PC-3 (cell line): ENCODE measurements at regions not wholly inside any gene's neighbourhood (a gene's known extent, or its start where the extent isn't known, plus 50 kb on each side); places are given as distances from the start of the nearest gene placed in this dataset.

Experiments
- EZH2 ChIP-seq: fragments of 300-600 bp; sonication (generic); IDR thresholded peaks from one replicate; pipeline ENCODE4 v1.6.1; 2017; ENCODE audit warnings: antibody characterized with exemption, mild to moderate bottlenecking, low read length; ENCODE audit not compliant: unreplicated experiment
- EZH2phosphoT487 ChIP-seq: fragments of 300-600 bp; sonication (generic); IDR thresholded peaks from 2 replicates; pipeline ENCODE4 v1.6.1; 2018; ENCODE audit warnings: mild to moderate bottlenecking, antibody characterized with exemption, low read length, borderline replicate concordance
- TF ChIP-seq, protein P1 (sequence below): fragments of 300-600 bp; sonication (generic); conservative IDR thresholded peaks from 2 replicates; pipeline ENCODE4 v1.5.1; 2017; ENCODE audit warnings: antibody characterized with exemption, low read depth, mild to moderate bottlenecking, low read length

DNA sequence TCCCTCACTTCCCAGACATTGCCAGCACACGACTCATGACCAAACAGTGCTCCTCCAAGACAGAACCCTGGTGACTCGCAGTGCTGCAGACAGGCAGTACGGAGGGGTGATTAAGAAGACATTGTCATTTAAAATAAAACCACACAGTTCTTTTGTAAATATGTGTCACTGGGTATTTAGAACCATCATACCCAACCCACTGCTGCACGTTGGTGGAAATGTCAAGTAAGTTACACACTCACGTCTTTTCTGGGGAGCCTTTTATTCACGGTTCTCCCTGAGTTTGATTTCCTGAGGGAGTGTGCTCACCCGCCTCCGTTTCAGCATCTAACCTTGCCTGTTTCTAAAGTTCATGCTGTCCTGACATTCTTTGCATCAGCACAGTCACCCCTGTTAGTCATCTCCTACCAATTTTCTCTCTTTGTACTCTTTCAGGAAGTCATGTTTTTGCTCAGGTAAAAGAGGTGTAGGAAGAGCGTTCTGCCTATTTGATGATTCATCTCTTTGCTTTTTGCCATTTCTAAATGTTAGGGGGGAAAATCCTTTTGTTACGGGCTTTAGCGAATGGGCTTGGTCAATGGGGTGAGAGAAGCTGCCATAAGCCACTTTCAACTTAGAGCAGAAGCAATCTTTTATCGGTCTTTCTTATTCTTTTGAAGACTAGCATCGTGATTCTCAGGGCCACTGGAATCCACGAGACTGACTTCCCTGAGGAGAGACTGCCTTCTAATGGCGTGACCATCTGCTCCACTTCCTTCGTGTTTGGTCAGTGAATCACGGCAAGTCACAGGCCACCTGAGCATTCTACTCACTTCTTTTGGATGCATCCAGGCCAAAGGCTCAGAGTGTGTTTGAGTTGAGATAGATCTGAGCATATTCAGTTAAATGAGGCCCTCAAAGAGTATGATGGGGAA is 512.8 kb upstream of the JARID2 start:
- TF ChIP-seq, protein P1, sequence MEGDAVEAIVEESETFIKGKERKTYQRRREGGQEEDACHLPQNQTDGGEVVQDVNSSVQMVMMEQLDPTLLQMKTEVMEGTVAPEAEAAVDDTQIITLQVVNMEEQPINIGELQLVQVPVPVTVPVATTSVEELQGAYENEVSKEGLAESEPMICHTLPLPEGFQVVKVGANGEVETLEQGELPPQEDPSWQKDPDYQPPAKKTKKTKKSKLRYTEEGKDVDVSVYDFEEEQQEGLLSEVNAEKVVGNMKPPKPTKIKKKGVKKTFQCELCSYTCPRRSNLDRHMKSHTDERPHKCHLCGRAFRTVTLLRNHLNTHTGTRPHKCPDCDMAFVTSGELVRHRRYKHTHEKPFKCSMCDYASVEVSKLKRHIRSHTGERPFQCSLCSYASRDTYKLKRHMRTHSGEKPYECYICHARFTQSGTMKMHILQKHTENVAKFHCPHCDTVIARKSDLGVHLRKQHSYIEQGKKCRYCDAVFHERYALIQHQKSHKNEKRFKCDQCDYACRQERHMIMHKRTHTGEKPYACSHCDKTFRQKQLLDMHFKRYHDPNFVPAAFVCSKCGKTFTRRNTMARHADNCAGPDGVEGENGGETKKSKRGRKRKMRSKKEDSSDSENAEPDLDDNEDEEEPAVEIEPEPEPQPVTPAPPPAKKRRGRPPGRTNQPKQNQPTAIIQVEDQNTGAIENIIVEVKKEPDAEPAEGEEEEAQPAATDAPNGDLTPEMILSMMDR: no peak
- TF ChIP-seq EZH2phosphoT487: no peak
- no peak for TF ChIP-seq EZH2
